Choroid plexus epithelial cell (primary cell): ENCODE measurements at regions not wholly inside any gene's neighbourhood (a gene's known extent, or its start where the extent isn't known, plus 50 kb on each side); places are given as distances from the start of the nearest gene placed in this dataset.

Experiments
- DNase-seq: peaks from one replicate; pipeline ENCODE4 v3.0.0-alpha.2; 2010; ENCODE audit warnings: low read depth
- H3K4me3 ChIP-seq: 2 replicates; pipeline ENCODE4 v1.5.1; 2011; ENCODE audit warnings: low read depth, mild to moderate bottlenecking, control low read depth, low read length, moderate library complexity
- TF ChIP-seq, protein P1 (sequence below): conservative IDR thresholded peaks from 2 replicates; pipeline ENCODE4 v1.5.1; 2011; ENCODE audit warnings: low read depth, mild to moderate bottlenecking, control low read depth, inconsistent platforms, low read length, moderate library complexity

DNA sequence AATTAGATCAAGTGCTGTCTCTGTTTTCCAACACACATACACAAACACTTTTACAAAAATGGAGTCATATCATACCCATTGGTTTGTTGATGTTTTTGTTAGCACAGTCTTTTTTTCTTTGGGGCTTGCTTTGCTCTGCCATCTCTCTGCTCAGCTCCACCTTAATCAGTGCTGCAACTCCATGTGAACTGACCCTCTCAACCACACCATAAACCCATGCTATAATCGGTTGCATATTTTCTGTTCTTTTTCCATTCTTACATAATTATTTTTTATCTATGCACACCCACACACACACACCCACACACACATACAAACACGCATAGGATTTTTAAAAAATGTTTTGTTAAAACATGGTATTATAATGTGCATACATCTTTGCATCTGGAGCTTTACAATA, 91.0 kb upstream of the CDH13 start:
- H3K4me3 ChIP-seq: no peak overlapping the region
- no peak for DNase-seq
- TF ChIP-seq, protein P1, sequence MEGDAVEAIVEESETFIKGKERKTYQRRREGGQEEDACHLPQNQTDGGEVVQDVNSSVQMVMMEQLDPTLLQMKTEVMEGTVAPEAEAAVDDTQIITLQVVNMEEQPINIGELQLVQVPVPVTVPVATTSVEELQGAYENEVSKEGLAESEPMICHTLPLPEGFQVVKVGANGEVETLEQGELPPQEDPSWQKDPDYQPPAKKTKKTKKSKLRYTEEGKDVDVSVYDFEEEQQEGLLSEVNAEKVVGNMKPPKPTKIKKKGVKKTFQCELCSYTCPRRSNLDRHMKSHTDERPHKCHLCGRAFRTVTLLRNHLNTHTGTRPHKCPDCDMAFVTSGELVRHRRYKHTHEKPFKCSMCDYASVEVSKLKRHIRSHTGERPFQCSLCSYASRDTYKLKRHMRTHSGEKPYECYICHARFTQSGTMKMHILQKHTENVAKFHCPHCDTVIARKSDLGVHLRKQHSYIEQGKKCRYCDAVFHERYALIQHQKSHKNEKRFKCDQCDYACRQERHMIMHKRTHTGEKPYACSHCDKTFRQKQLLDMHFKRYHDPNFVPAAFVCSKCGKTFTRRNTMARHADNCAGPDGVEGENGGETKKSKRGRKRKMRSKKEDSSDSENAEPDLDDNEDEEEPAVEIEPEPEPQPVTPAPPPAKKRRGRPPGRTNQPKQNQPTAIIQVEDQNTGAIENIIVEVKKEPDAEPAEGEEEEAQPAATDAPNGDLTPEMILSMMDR: no peak

DNA sequence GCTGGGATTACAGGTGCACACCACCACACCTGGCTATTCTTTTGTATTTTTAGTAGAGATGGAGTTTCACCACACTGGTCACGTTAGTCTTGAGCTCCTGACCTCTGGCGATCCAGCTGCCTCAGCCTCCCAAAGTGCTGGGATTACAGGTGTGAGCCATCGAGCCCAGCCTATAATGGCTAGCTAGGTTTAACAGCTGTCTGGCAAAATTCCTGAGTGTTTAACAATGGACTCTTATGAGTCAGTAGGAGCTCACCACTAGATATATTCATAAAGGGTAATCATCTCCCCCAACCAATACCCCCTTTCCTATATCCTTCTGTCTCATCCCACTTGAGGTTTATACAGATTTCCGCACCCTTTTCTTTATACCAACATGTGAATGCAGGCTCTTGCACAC, 91.5 kb upstream of the CDH13 start:
- H3K4me3 ChIP-seq: no peak overlapping the region
- TF ChIP-seq, protein P1: no peak
- DNase-seq: no peak

DNA sequence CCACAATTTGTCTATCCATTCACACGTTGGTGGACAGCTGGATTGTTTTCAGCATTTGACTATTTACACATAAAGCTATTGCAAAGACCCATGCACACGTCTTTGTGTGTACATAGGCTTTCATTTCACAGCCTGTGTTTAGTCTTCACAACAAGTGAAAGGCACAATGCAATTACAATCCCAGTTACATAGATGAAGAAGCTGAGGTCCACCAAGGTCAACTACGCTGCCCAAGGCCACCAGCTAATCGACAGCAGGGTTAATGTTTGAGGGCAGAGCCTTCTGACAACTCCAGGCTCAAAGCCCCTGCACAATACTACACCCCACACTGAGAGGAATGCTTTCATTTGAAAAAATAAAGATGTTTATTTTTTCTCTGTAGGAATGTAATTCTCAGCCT, 93.6 kb upstream of the CDH13 start:
- no peak overlapping the region for H3K4me3 ChIP-seq
- TF ChIP-seq, protein P1: no peak
- no peak for DNase-seq

DNA sequence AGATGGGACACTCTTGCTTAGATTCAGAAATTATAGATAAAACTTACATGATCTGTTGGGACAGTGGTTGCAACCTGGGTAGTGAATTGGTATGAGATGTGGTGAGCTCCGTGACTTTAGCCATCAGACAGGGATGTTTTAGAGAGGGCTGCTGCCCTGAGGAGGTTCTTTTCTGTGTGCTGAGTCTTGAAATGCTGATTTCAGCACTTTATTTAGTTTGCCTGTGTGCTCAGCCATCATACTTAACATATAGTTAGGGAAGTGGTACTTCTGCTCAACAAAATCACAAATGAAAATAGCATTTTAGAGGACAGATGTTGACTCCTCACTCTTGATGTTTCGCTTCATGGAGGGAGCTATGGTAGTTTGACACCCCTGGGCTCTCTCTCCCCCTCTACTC, 95.9 kb upstream of the CDH13 start:
- TF ChIP-seq, protein P1: no peak
- H3K4me3 ChIP-seq: no peak overlapping the region
- no peak for DNase-seq

DNA sequence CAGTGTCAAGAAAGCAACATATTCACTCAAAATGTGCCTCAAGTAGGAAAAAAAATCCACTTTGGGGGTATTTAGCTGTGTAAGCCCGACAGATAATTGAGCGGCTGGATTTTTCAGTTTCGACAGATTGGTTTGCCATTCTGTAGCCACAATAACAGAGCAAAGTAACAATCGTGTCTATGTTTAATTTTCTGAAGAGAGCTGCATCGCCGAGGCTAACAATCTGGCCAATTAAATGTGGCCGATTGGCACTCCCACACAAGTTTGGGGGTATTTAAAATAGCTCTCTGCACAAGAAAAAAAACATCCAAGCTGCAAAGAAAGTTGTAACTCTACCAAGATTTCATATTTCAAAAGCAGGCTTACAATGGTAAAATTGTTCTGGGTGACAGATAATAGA, 99.7 kb upstream of the CDH13 start:
- no peak overlapping the region for H3K4me3 ChIP-seq
- TF ChIP-seq, protein P1: no peak
- DNase-seq: no peak

DNA sequence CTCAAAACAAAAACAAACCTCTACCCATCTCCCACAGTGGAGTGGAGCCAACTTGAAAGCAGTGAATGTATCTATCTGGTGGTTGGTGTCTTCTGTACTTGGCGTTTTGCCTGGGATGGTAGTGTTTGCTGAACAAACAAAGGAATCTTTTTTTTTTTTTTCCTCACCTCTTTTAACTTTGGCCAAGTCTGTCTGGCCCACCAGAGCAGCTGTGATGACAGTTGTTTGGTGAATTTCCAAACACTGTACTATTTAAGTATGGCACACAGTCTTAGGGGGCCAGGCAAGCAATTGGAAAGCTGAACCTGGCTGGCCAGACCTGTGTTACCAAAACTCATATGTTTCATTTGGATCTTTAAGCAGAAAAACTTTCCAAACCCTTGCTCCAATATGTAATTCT, 101.8 kb upstream of the CDH13 start:
- no peak for DNase-seq
- TF ChIP-seq, protein P1: no peak
- no peak overlapping the region for H3K4me3 ChIP-seq

DNA sequence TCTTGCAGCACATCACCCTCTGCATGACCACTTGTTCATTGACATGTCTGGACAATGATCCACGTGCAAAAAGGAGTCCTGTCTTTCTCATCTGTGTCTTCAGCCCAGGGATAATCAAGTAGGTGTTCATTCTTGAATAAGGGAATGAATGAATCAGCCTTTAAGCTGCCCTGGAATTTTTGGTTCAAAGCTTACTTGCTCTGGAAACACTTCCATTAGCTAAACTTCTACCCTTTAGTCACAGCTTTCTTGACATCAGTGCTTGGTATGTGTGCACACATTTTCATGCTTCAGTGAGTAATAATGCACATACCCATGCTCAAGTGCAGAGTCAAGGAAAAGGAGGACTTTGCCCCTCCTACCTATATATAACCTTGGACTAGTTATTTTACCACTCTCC, 103.0 kb upstream of the CDH13 start:
- DNase-seq: no peak
- no peak overlapping the region for H3K4me3 ChIP-seq
- TF ChIP-seq, protein P1: no peak
